Mesenchymal stem cell (in vitro differentiated cells and primary cell): ENCODE measurements at regions not wholly inside any gene's neighbourhood (a gene's known extent, or its start where the extent isn't known, plus 50 kb on each side); places are given as distances from the start of the nearest gene placed in this dataset.
A peak's percentile ranks its signal among the peaks of the same experiment; 100 is the strongest.

Experiments
- DNase-seq: peaks from one replicate; pipeline ENCODE4 v3.0.0-alpha.2; 2013
- H2AFZ ChIP-seq: one replicate; pipeline ENCODE4 v1.6.1; 2013; ENCODE audit warnings: low read depth, mild to moderate bottlenecking, control low read depth, inconsistent platforms, low read length, moderate library complexity
- H2AK5ac ChIP-seq: 2 replicates; pipeline ENCODE4 v1.6.1; 2013; ENCODE audit warnings: low read length, moderate library complexity, mild to moderate bottlenecking, inconsistent platforms; ENCODE audit not compliant: severe bottlenecking
- H2BK120ac ChIP-seq: one replicate; pipeline ENCODE4 v1.6.1; 2013; ENCODE audit warnings: low read depth, mild to moderate bottlenecking, inconsistent platforms, low read length, moderate library complexity
- H2BK12ac ChIP-seq, 2 experiments: one replicate each; pipeline ENCODE4 v1.6.1; 2013; ENCODE audit warnings: inconsistent platforms in 2 of 2, low read length in 2 of 2, mild to moderate bottlenecking in 2 of 2, moderate library complexity in 2 of 2, control low read depth in 1 of 2
- H2BK15ac ChIP-seq: one replicate; pipeline ENCODE4 v1.6.1; 2013; ENCODE audit warnings: mild to moderate bottlenecking, low read depth, inconsistent platforms; ENCODE audit not compliant: poor library complexity, severe bottlenecking
- H2BK5ac ChIP-seq: 2 replicates; pipeline ENCODE4 v1.6.1; 2013; ENCODE audit warnings: low read depth, mild to moderate bottlenecking, low read length, control low read depth, inconsistent platforms; ENCODE audit not compliant: poor library complexity, severe bottlenecking
- H3K14ac ChIP-seq, 2 experiments: one replicate each; pipeline ENCODE4 v1.6.1; 2013; ENCODE audit warnings: inconsistent platforms in 2 of 2, low read length in 2 of 2, control low read depth in 1 of 2, mild to moderate bottlenecking in 1 of 2, moderate library complexity in 1 of 2
- H3K18ac ChIP-seq, 2 experiments: one replicate each; pipeline ENCODE4 v1.6.1; 2013; ENCODE audit warnings: inconsistent platforms in 2 of 2, low read length in 2 of 2, control low read depth in 1 of 2, low read depth in 1 of 2, mild to moderate bottlenecking in 1 of 2
- H3K23ac ChIP-seq, 2 experiments: one replicate each; pipeline ENCODE4 v1.6.1; 2013; ENCODE audit warnings: inconsistent platforms in 2 of 2, low read length in 2 of 2, mild to moderate bottlenecking in 2 of 2, moderate library complexity in 2 of 2, control low read depth in 1 of 2
- H3K27ac ChIP-seq: 2 replicates; pipeline ENCODE4 v1.5.1; 2013; ENCODE audit warnings: mild to moderate bottlenecking, moderate library complexity, low read length, control low read depth, inconsistent platforms; ENCODE audit not compliant: poor library complexity, severe bottlenecking
- H3K27me3 ChIP-seq, 2 experiments: 2 replicates each; pipeline versions ENCODE4 v1.6.1 to v1.7.0; 2013; ENCODE audit warnings: low read length in 2 of 2, mild to moderate bottlenecking in 2 of 2, moderate library complexity in 2 of 2, control low read depth in 1 of 2, inconsistent platforms in 1 of 2; ENCODE audit not compliant: control insufficient read depth in 1 of 2, insufficient read depth in 1 of 2
- H3K36me3 ChIP-seq, 2 experiments: 2 replicates each; pipeline versions ENCODE4 v1.6.1 to v1.7.0; 2013; ENCODE audit warnings: low read length in 2 of 2, control low read depth in 1 of 2, inconsistent platforms in 1 of 2, low read depth in 1 of 2, mild to moderate bottlenecking in 1 of 2; ENCODE audit not compliant: insufficient read depth in 2 of 2, control insufficient read depth in 1 of 2
- H3K4ac ChIP-seq, 2 experiments: one replicate each; pipeline ENCODE4 v1.6.1; 2013; ENCODE audit warnings: inconsistent platforms in 2 of 2, low read length in 2 of 2, mild to moderate bottlenecking in 2 of 2, moderate library complexity in 2 of 2, control low read depth in 1 of 2, low read depth in 1 of 2
- H3K4me1 ChIP-seq: 2 replicates; pipeline ENCODE4 v1.6.1; 2013; ENCODE audit warnings: low read depth, low read length, control low read depth; ENCODE audit not compliant: control insufficient read depth, insufficient read depth
- H3K4me2 ChIP-seq: 2 replicates; pipeline ENCODE4 v1.6.1; 2013; ENCODE audit warnings: low read length, mild to moderate bottlenecking, inconsistent platforms; ENCODE audit not compliant: poor library complexity, severe bottlenecking
- H3K4me3 ChIP-seq, 2 experiments: 2 replicates each; pipeline versions ENCODE4 v1.5.1 to v1.7.0; 2013; ENCODE audit warnings: low read length in 2 of 2, mild to moderate bottlenecking in 2 of 2, control low read depth in 1 of 2, low read depth in 1 of 2; ENCODE audit not compliant: insufficient read depth in 1 of 2
- H3K79me1 ChIP-seq: replicated peaks from 2 replicates; pipeline ENCODE4 v1.6.1; 2013; ENCODE audit warnings: mild to moderate bottlenecking, control low read depth, low read length, inconsistent platforms; ENCODE audit not compliant: poor library complexity, severe bottlenecking
- H3K9ac ChIP-seq: 2 replicates; pipeline ENCODE4 v1.7.0; 2013; ENCODE audit warnings: mild to moderate bottlenecking, low read length, moderate library complexity
- H3K9me3 ChIP-seq: 2 replicates; pipeline ENCODE4 v1.7.0; 2013; ENCODE audit warnings: mild to moderate bottlenecking, low read length; ENCODE audit not compliant: control insufficient read depth
- H4K8ac ChIP-seq: one replicate; pipeline ENCODE4 v1.6.1; 2013; ENCODE audit warnings: inconsistent platforms, mild to moderate bottlenecking, low read length, moderate library complexity
- H4K91ac ChIP-seq: one replicate; pipeline ENCODE4 v1.6.1; 2013; ENCODE audit warnings: mild to moderate bottlenecking, low read length, inconsistent platforms
- WGBS: methylation state at CpG from one replicate; pipeline ENCODE4 v1.1.7; 2013; ENCODE audit warnings: mixed read lengths; 5-methylcytosine and 5-hydroxymethylcytosine counted together

- no peak overlapping the region for H2BK15ac ChIP-seq
- WGBS = no CpG with 5 or more reads among the region's 2 CpGs
- no peak for DNase-seq
- no peak overlapping the region for H3K4me3 ChIP-seq
- no peak overlapping the region for H2BK5ac ChIP-seq
- no peak overlapping the region for H2BK12ac ChIP-seq
- no peak overlapping the region for H3K9ac ChIP-seq
- H3K14ac ChIP-seq = no peak overlapping the region
- H3K4ac ChIP-seq = no peak overlapping the region
- no peak overlapping the region for H3K27ac ChIP-seq
- H4K8ac ChIP-seq = no peak overlapping the region
- no peak overlapping the region for H2BK120ac ChIP-seq
- no peaks in the 10 kb centered on the region for H3K36me3 ChIP-seq
- H4K91ac ChIP-seq = no peak overlapping the region
- no peak overlapping the region for H3K18ac ChIP-seq
- H2AK5ac ChIP-seq = no peak overlapping the region
- peaks cover 37% of the 10 kb centered on the region for H3K9me3 ChIP-seq
- no peak overlapping the region for H3K4me2 ChIP-seq
- no peak overlapping the region for H2AFZ ChIP-seq
- H3K79me1 ChIP-seq = no peaks in the 10 kb centered on the region
- no peak overlapping the region for H3K23ac ChIP-seq
- no peaks in the 10 kb centered on the region for H3K4me1 ChIP-seq
- no peaks in the 10 kb centered on the region for H3K27me3 ChIP-seq
Measured at GRCh38 chr2:199707593-199708185, 143.3 kb downstream of the FTCDNL1 start.

- 90% methylated on average over 1 of the region's 1 CpG for WGBS
- peaks cover 37% of the 10 kb centered on the region for H3K9me3 ChIP-seq
- no peak overlapping the region for H3K4ac ChIP-seq
- no peak overlapping the region for H2BK5ac ChIP-seq
- H2AFZ ChIP-seq = no peak overlapping the region
- no peak overlapping the region for H4K8ac ChIP-seq
- no peak overlapping the region for H4K91ac ChIP-seq
- H3K14ac ChIP-seq = no peak overlapping the region
- H2BK15ac ChIP-seq = no peak overlapping the region
- no peak overlapping the region for H3K4me2 ChIP-seq
- H3K4me1 ChIP-seq = no peaks in the 10 kb centered on the region
- H3K36me3 ChIP-seq = no peaks in the 10 kb centered on the region
- no peaks in the 10 kb centered on the region for H3K27me3 ChIP-seq
- H3K18ac ChIP-seq = no peak overlapping the region
- H3K9ac ChIP-seq = no peak overlapping the region
- H3K23ac ChIP-seq = no peak overlapping the region
- no peak overlapping the region for H2BK120ac ChIP-seq
- DNase-seq = no peak
- H2BK12ac ChIP-seq = no peak overlapping the region
- H2AK5ac ChIP-seq = no peak overlapping the region
- H3K79me1 ChIP-seq = no peaks in the 10 kb centered on the region
- no peak overlapping the region for H3K4me3 ChIP-seq
- no peak overlapping the region for H3K27ac ChIP-seq
Measured at GRCh38 chr2:199705538-199705937, 145.5 kb downstream of the FTCDNL1 start.

GRCh38 chr2:199704358-199705238 lies 146.4 kb downstream of the FTCDNL1 start:
- H2AFZ ChIP-seq = no peak overlapping the region
- H4K91ac ChIP-seq = peak overlapping the region; percentile 75
- no peaks in the 10 kb centered on the region for H3K27me3 ChIP-seq
- peaks cover 33% of the 10 kb centered on the region for H3K9me3 ChIP-seq
- DNase-seq = peak; percentile 51
- no peak overlapping the region for H3K4me3 ChIP-seq
- H3K4me1 ChIP-seq = no peaks in the 10 kb centered on the region
- H4K8ac ChIP-seq = no peak overlapping the region
- no peak overlapping the region for H3K27ac ChIP-seq
- no peak overlapping the region for H2BK120ac ChIP-seq
- 73% methylated on average over 1 of the region's 1 CpG for WGBS
- H3K79me1 ChIP-seq = no peaks in the 10 kb centered on the region
- no peak overlapping the region for H3K18ac ChIP-seq
- no peak overlapping the region for H2BK5ac ChIP-seq
- no peak overlapping the region for H2BK15ac ChIP-seq
- H3K14ac ChIP-seq = no peak overlapping the region
- H2BK12ac ChIP-seq = no peak overlapping the region
- no peak overlapping the region for H3K9ac ChIP-seq
- H3K4ac ChIP-seq = no peak overlapping the region
- no peak overlapping the region for H3K4me2 ChIP-seq
- no peak overlapping the region for H2AK5ac ChIP-seq
- no peaks in the 10 kb centered on the region for H3K36me3 ChIP-seq
- no peak overlapping the region for H3K23ac ChIP-seq

GRCh38 chr2:199703199-199703598 lies 147.8 kb downstream of the FTCDNL1 start:
- no peak overlapping the region for H2BK12ac ChIP-seq
- H3K27ac ChIP-seq = no peak overlapping the region
- H3K4me2 ChIP-seq = no peak overlapping the region
- no peaks in the 10 kb centered on the region for H3K4me1 ChIP-seq
- no peak overlapping the region for H3K9ac ChIP-seq
- H2AK5ac ChIP-seq = no peak overlapping the region
- no peak for DNase-seq
- H3K27me3 ChIP-seq = peaks cover 0 to 2% of the 10 kb centered on the region in 2 experiments
- no peak overlapping the region for H3K4me3 ChIP-seq
- H3K36me3 ChIP-seq = no peaks in the 10 kb centered on the region
- H3K79me1 ChIP-seq = no peaks in the 10 kb centered on the region
- H3K18ac ChIP-seq = no peak overlapping the region
- H3K4ac ChIP-seq = no peak overlapping the region
- no peak overlapping the region for H2BK5ac ChIP-seq
- peaks cover 19% of the 10 kb centered on the region for H3K9me3 ChIP-seq
- no peak overlapping the region for H2BK120ac ChIP-seq
- WGBS = 63% methylated on average over 1 of the region's 2 CpGs
- no peak overlapping the region for H4K8ac ChIP-seq
- H3K14ac ChIP-seq = no peak overlapping the region
- H4K91ac ChIP-seq = no peak overlapping the region
- no peak overlapping the region for H2AFZ ChIP-seq
- no peak overlapping the region for H2BK15ac ChIP-seq
- H3K23ac ChIP-seq = no peak overlapping the region
